Liver (tissue), 3 donors: ENCODE measurements at regions not wholly inside any gene's neighbourhood (a gene's known extent, or its start where the extent isn't known, plus 50 kb on each side); places are given as distances from the start of the nearest gene placed in this dataset.

Experiments
- ATF3 ChIP-seq: IDR thresholded peaks from 2 replicates; pipeline ENCODE4 v1.6.1; 2016; ENCODE audit warnings: antibody characterized with exemption
- CTCF ChIP-seq: fragments of 150-350 bp; IDR thresholded peaks from 2 replicates; pipeline ENCODE4 v1.5.1; 2017; ENCODE audit warnings: improper control_type of control experiment, low read depth, low read length; ENCODE audit not compliant: missing input control
- EGR1 ChIP-seq, 2 donors: IDR thresholded peaks; 2 replicates each; pipeline ENCODE4 v1.6.1; 2016 to 2018; ENCODE audit warnings: antibody characterized with exemption in 2 of 2, low read depth in 2 of 2
- GABPA ChIP-seq, 2 donors: IDR thresholded peaks in 1 of 2; conservative IDR thresholded peaks in 1 of 2; 2 replicates each; pipeline ENCODE4 v1.6.1; 2016; ENCODE audit warnings: antibody characterized with exemption in 2 of 2, mild to moderate bottlenecking in 1 of 2, moderate library complexity in 1 of 2
- MAX ChIP-seq: IDR thresholded peaks from 2 replicates; pipeline ENCODE4 v1.6.1; 2016; ENCODE audit warnings: antibody characterized with exemption
- RAD21 ChIP-seq, 2 donors: IDR thresholded peaks; 2 replicates each; pipeline ENCODE4 v1.6.1; 2016; ENCODE audit warnings: antibody characterized with exemption in 2 of 2, mild to moderate bottlenecking in 2 of 2
- REST ChIP-seq: IDR thresholded peaks from 2 replicates; pipeline ENCODE4 v1.6.1; 2016; ENCODE audit warnings: antibody characterized with exemption, mild to moderate bottlenecking
- SP1 ChIP-seq: IDR thresholded peaks from 2 replicates; pipeline ENCODE4 v1.6.1; 2018; ENCODE audit warnings: antibody characterized with exemption, mild to moderate bottlenecking
- TAF1 ChIP-seq: conservative IDR thresholded peaks from 2 replicates; pipeline ENCODE4 v1.6.1; 2016; ENCODE audit warnings: antibody characterized with exemption, mild to moderate bottlenecking
- YY1 ChIP-seq: IDR thresholded peaks from 2 replicates; pipeline ENCODE4 v1.6.1; 2016; ENCODE audit warnings: antibody characterized with exemption, mild to moderate bottlenecking
- ZBTB33 ChIP-seq: IDR thresholded peaks from 2 replicates; pipeline ENCODE4 v1.6.1; 2016; ENCODE audit warnings: antibody characterized with exemption
- donor health status: healthy.
- donor health status: healthy.

GRCh38 chr6:50318536-50318935 is 268.8 kb upstream of the DEFB112 start:
- TF ChIP-seq REST (no peak), CTCF (no peak), TAF1 (no peak), SP1 (no peak), ZBTB33 (no peak), YY1 (no peak), GABPA (IDR thresholded peaks at IDR 0.05 in 1 of 2, conservative IDR thresholded peaks at IDR 0.05 in 1 of 2) (no peak), RAD21 (IDR thresholded peaks at IDR 0.05) (no peak), MAX (no peak), EGR1 (IDR thresholded peaks at IDR 0.05; ENCODE audit: low read depth in 2 of 2) (no peak), ATF3 (no peak)
